A549 (cell line): ENCODE measurements at regions not wholly inside any gene's neighbourhood (a gene's known extent, or its start where the extent isn't known, plus 50 kb on each side); places are given as distances from the start of the nearest gene placed in this dataset.

Experiments
- ATAC-seq, 2 experiments: fragments of 200-7000 bp in 1 of 2; fragments of >200 bp in 1 of 2; cut with Nextera tagmentation in 1 of 2; cut with Tn5 transposase in 1 of 2; 3 replicates each; pipeline versions ENCODE4 v1.8.0 to v1.9.1; 2018 to 2020; ENCODE audit warnings: mild to moderate bottlenecking in 1 of 2, moderate library complexity in 1 of 2
- CTCF ChIA-PET: fragments of 300-600 bp; sonication (Branson Sonifier 250); formaldehyde crosslinking; extraction: SDS; loops from one replicate; lab custom pipeline; 2021; ENCODE audit warnings: antibody characterized with exemption, inconsistent platforms; lab: Yijun Ruan, JAX
- POLR2A ChIA-PET: fragments of 350-600 bp; formaldehyde crosslinking; extraction: SDS; loops from one replicate; lab custom pipeline; 2021; ENCODE audit warnings: antibody characterized with exemption, inconsistent platforms; lab: Yijun Ruan, JAX
- DNase-seq, 2 experiments: peaks; one replicate each; pipeline versions ENCODE4 v3.0.0 to v3.0.0-alpha.2; 2011 to 2016; ENCODE audit warnings: low read depth in 1 of 2, low spot score in 1 of 2
- FAIRE-seq: peaks from 2 replicates; lab custom pipeline; 2011; peaks lifted over from hg19 to GRCh38; lab: Jason Lieb, UNC
- H3K27ac ChIP-seq, 2 experiments: fragments of >200 bp; sonication (Bioruptor Twin); formaldehyde crosslinking; 3 replicates each; pipeline ENCODE4 v1.5.1; 2016 to 2017
- H3K4me1 ChIP-seq: fragments of >200 bp; sonication (Bioruptor Twin); formaldehyde crosslinking; 3 replicates; pipeline ENCODE4 v1.6.1; 2016
- H3K4me2 ChIP-seq: fragments of >200 bp; sonication (Bioruptor Twin); formaldehyde crosslinking; 3 replicates; pipeline ENCODE4 v1.6.1; 2016
- H3K4me3 ChIP-seq: fragments of >200 bp; sonication (Bioruptor Twin); formaldehyde crosslinking; 3 replicates; pipeline ENCODE4 v1.5.1; 2016
- H3K9me3 ChIP-seq: fragments of >200 bp; sonication (Bioruptor Twin); formaldehyde crosslinking; 3 replicates; pipeline ENCODE4 v1.6.1; 2016
- ATOH8 ChIP-seq: fragments of 250-450 bp; sonication (Bioruptor Pico); IDR thresholded peaks from 2 replicates; pipeline ENCODE4 v1.5.0; 2020; ENCODE audit warnings: low read depth, mild to moderate bottlenecking, moderate library complexity
- CBX8 ChIP-seq: fragments of 200-600 bp; sonication (generic); IDR thresholded peaks from 2 replicates; pipeline ENCODE4 v1.6.1; 2016
- CHD2 ChIP-seq: fragments of 150-350 bp; IDR thresholded peaks from 2 replicates; pipeline ENCODE4 v1.6.1; 2014; ENCODE audit warnings: low read length; ENCODE audit not compliant: partially characterized antibody
- CHD4 ChIP-seq: fragments of 200-600 bp; sonication (generic); IDR thresholded peaks from 2 replicates; pipeline ENCODE4 v1.6.1; 2016; ENCODE audit warnings: antibody characterized with exemption, mild to moderate bottlenecking, borderline replicate concordance
- CTCF ChIP-seq: fragments of >200 bp; sonication (Bioruptor Twin); formaldehyde crosslinking; IDR thresholded peaks from 3 replicates; pipeline ENCODE4 v1.5.1; 2016
- EHF ChIP-seq: fragments of 250-450 bp; sonication (Bioruptor Pico); IDR thresholded peaks from 2 replicates; pipeline ENCODE4 v1.5.0; 2020; ENCODE audit warnings: mild to moderate bottlenecking
- EHMT2 ChIP-seq: fragments of 200-600 bp; sonication (generic); IDR thresholded peaks from 2 replicates; pipeline ENCODE4 v1.6.1; 2016; ENCODE audit warnings: antibody characterized with exemption, low read depth, mild to moderate bottlenecking, moderate library complexity
- EP300 ChIP-seq, 2 experiments: fragments of >200 bp; sonication (Bioruptor Twin); formaldehyde crosslinking; IDR thresholded peaks; 2 replicates in 1 of 2; 3 replicates in 1 of 2; pipeline ENCODE4 v1.6.1; 2016 to 2017
- ESRRA ChIP-seq: fragments of 150-350 bp; IDR thresholded peaks from 2 replicates; pipeline ENCODE4 v1.6.1; 2014; ENCODE audit warnings: mild to moderate bottlenecking, low read length, borderline replicate concordance
- FOSL2 ChIP-seq, 2 experiments: fragments of 450-650 bp in 1 of 2; fragments of >200 bp in 1 of 2; sonication (Bioruptor Twin) in 1 of 2; formaldehyde crosslinking; IDR thresholded peaks; 2 replicates each; pipeline versions ENCODE4 v1.5.0 to v1.6.1; 2016 to 2020; ENCODE audit warnings: mild to moderate bottlenecking in 1 of 2, moderate library complexity in 1 of 2
- GATA3 ChIP-seq: IDR thresholded peaks from 2 replicates; pipeline ENCODE4 v1.6.1; 2012; ENCODE audit warnings: borderline replicate concordance
- HDAC2 ChIP-seq: fragments of 200-600 bp; sonication (generic); IDR thresholded peaks from 2 replicates; pipeline ENCODE4 v1.6.1; 2016
- HEYL ChIP-seq: fragments of 250-450 bp; sonication (Bioruptor Pico); IDR thresholded peaks from 2 replicates; pipeline ENCODE4 v1.8.0; 2021; ENCODE audit warnings: mild to moderate bottlenecking, moderate library complexity
- HOXB13 ChIP-seq: fragments of 250-450 bp; sonication (Bioruptor Pico); IDR thresholded peaks from 2 replicates; pipeline ENCODE4 v1.5.0; 2020; ENCODE audit warnings: low read depth, mild to moderate bottlenecking, moderate library complexity
- HOXB5 ChIP-seq: fragments of 250-450 bp; sonication (Bioruptor Pico); IDR thresholded peaks from 2 replicates; pipeline ENCODE4 v1.5.0; 2020; ENCODE audit warnings: mild to moderate bottlenecking, moderate library complexity
- JUN ChIP-seq, 2 experiments: fragments of >200 bp; sonication (Bioruptor Twin); formaldehyde crosslinking; IDR thresholded peaks; 2 replicates in 1 of 2; 3 replicates in 1 of 2; pipeline ENCODE4 v1.6.1; 2016 to 2017
- KDM1A ChIP-seq: fragments of 200-600 bp; sonication (generic); IDR thresholded peaks from 2 replicates; pipeline ENCODE4 v1.6.1; 2016; ENCODE audit warnings: low read depth, mild to moderate bottlenecking
- KDM5A ChIP-seq: fragments of 200-600 bp; sonication (generic); IDR thresholded peaks from 2 replicates; pipeline ENCODE4 v1.6.1; 2016; ENCODE audit warnings: antibody characterized with exemption, mild to moderate bottlenecking
- MAFK ChIP-seq: fragments of 450-650 bp; IDR thresholded peaks from 2 replicates; pipeline ENCODE4 v1.6.1; 2014; ENCODE audit not compliant: partially characterized antibody
- MAZ ChIP-seq: fragments of 150-350 bp; IDR thresholded peaks from 2 replicates; pipeline ENCODE4 v1.6.1; 2014; ENCODE audit warnings: antibody characterized with exemption, low read depth, low read length, borderline replicate concordance
- PHF8 ChIP-seq: fragments of 200-600 bp; sonication (generic); IDR thresholded peaks from 2 replicates; pipeline ENCODE4 v1.6.1; 2016; ENCODE audit warnings: low read depth, mild to moderate bottlenecking, antibody characterized with exemption, moderate library complexity, borderline replicate concordance
- POLR2AphosphoS2 ChIP-seq: conservative IDR thresholded peaks from 2 replicates; pipeline ENCODE4 v1.6.1; 2012; ENCODE audit warnings: low read length, improper control_type of control experiment, inconsistent platforms
- RFX5 ChIP-seq: fragments of 450-650 bp; IDR thresholded peaks from 2 replicates; pipeline ENCODE4 v1.7.1; 2014; ENCODE audit warnings: antibody characterized with exemption, mild to moderate bottlenecking, moderate library complexity
- ZC3H11A ChIP-seq: fragments of 450-650 bp; IDR thresholded peaks from 2 replicates; pipeline ENCODE4 v1.6.1; 2014; ENCODE audit warnings: antibody characterized with exemption, mild to moderate bottlenecking
- ZNF302 ChIP-seq: fragments of 250-450 bp; sonication (Bioruptor Pico); IDR thresholded peaks from 2 replicates; pipeline ENCODE4 v1.9.0; 2021; ENCODE audit warnings: inconsistent platforms, mild to moderate bottlenecking, moderate library complexity
- ZSCAN20 ChIP-seq: fragments of 250-450 bp; sonication (Bioruptor Pico); IDR thresholded peaks from 2 replicates; pipeline ENCODE4 v1.8.0; 2022; ENCODE audit warnings: mild to moderate bottlenecking, moderate library complexity
- WGBS: methylation state at CpG from one replicate; pipeline ENCODE4 v1.1.6; 2017; ENCODE audit errors: missing lambda C conversion rate; 5-methylcytosine and 5-hydroxymethylcytosine counted together
- TF ChIP-seq, protein P1 (sequence below): IDR thresholded peaks from 2 replicates; pipeline ENCODE4 v1.6.1; 2012; ENCODE audit warnings: low read depth, borderline replicate concordance
- TF ChIP-seq, protein P2 (sequence below): IDR thresholded peaks from 2 replicates; pipeline ENCODE4 v1.6.1; 2012

- H3K4me1 ChIP-seq: no peaks in the 10 kb centered on the region
- ATAC-seq (no peak), DNase-seq (no peak), FAIRE-seq (no peak)
- H3K4me3 ChIP-seq: no peak overlapping the region
- ChIA-PET CTCF (no interaction called here), POLR2A (no interaction called here)
- TF ChIP-seq JUN (IDR thresholded peaks at IDR 0.05) (no peak), MAFK (no peak), EHF (CRISPR knock-in tag) (no peak), HOXB5 (no peak), ATOH8 (CRISPR knock-in tag) (no peak), CBX8 (no peak), ESRRA (no peak), ZSCAN20 (no peak), ZC3H11A (no peak), HEYL (no peak), POLR2AphosphoS2 (no peak), KDM1A (no peak), KDM5A (no peak), FOSL2 (IDR thresholded peaks at IDR 0.05) (no peak), FOSL2 (CRISPR knock-in tag; IDR thresholded peaks at IDR 0.05) (no peak)
- TF ChIP-seq, protein P1, sequence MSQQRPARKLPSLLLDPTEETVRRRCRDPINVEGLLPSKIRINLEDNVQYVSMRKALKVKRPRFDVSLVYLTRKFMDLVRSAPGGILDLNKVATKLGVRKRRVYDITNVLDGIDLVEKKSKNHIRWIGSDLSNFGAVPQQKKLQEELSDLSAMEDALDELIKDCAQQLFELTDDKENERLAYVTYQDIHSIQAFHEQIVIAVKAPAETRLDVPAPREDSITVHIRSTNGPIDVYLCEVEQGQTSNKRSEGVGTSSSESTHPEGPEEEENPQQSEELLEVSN: no peak
- TF ChIP-seq, protein P2, sequence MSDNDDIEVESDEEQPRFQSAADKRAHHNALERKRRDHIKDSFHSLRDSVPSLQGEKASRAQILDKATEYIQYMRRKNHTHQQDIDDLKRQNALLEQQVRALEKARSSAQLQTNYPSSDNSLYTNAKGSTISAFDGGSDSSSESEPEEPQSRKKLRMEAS: no peak
- no peak overlapping the region for H3K4me2 ChIP-seq
- no peak overlapping the region for H3K27ac ChIP-seq
- 0 out of 3 replicates have a peak, but pooled peaks cover 5% of the 10 kb centered on the region for H3K9me3 ChIP-seq
- 40% methylated on average over 5 of the region's 5 CpGs for WGBS
Observed at GRCh38 chr12:131460520-131460919, 250.4 kb upstream of the SFSWAP start.

- Histone ChIP-seq H3K27ac (no peak overlapping the region), H3K9me3 (0 out of 3 replicates have a peak, but pooled peaks cover 5% of the 10 kb centered on the region), H3K4me3 (no peak overlapping the region), H3K4me1 (no peaks in the 10 kb centered on the region), H3K4me2 (no peak overlapping the region)
- ChIA-PET CTCF (no interaction called here), POLR2A (no interaction called here)
- WGBS: 32% methylated on average over 2 of the region's 2 CpGs
- DNase-seq (no peak), ATAC-seq (no peak), FAIRE-seq (no peak)
- TF ChIP-seq GATA3 (no peak), EP300 (IDR thresholded peaks at IDR 0.05) (no peak), PHF8 (no peak), HDAC2 (no peak), HOXB13 (CRISPR knock-in tag) (no peak), EHMT2 (no peak), POLR2AphosphoS2 (no peak), CTCF (no peak), CHD2 (no peak), CHD4 (no peak), HEYL (no peak), ESRRA (no peak), MAZ (no peak), EHF (CRISPR knock-in tag) (no peak), ZNF302 (no peak), RFX5 (no peak)
Observed at GRCh38 chr12:131461096-131461495, 249.8 kb upstream of the SFSWAP start.
